HG03175 (cell line): ENCODE measurements at regions not wholly inside any gene's neighbourhood (a gene's known extent, or its start where the extent isn't known, plus 50 kb on each side); places are given as distances from the start of the nearest gene placed in this dataset.
"Not testable (repeated sequence)": the region's sequence is repeated elsewhere in the genome, so short reads cannot be mapped to it uniquely, and the experiment has no call there.

Experiments
- ATAC-seq: cut with Tn5 transposase; IDR thresholded peaks from one replicate; pipeline ENCODE4 v1.9.1; 2021; ENCODE audit warnings: mild to moderate bottlenecking, moderate library complexity; ENCODE audit not compliant: unreplicated experiment

DNA sequence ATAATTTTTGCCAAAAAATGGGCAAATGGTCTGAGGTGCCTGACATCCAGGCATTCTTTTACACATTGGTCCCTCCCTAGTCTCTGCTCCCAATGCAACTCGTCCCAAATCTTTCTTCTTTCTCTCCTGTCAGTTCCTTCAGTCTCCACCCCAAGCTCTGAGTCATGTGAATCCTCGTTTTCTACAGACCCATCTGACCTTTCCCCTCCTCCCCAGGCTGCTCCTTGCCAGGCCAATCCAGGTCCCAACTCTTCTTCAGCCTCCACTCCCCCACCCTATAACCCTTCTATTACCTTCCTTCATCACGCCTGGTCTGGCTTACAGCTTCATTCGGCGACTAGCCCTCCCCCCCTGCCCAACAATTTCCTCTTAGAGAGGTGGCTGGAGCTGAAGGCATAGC is 55.3 kb downstream of the BBS10 start:
- not testable (repeated sequence) for ATAC-seq

- not testable (repeated sequence) for ATAC-seq
Measured at GRCh38 chr12:76292305-76292704, 55.9 kb downstream of the BBS10 start.

GRCh38 chr12:76290963-76291859 is 57.0 kb downstream of the BBS10 start:
- no peak for ATAC-seq

DNA sequence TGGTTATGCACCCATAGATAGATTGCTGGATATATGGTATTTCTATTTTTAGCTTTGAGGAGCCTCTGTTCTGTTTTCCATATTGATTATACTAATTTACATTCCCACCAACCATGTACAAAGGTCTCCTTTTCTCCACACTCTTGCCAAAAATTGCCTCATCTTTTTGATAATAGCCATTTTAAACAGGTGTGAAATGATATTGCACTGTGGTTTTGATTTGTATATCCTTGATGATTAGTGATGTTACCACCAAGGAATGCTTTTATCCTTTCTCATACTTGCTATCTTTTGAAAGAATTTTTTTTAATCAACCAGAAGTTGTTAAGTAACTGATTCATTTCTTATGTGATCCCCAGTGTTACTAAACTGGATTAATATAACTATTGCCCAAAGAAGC is 60.0 kb downstream of the BBS10 start:
- no peak for ATAC-seq

- ATAC-seq, result no peak
Measured at GRCh38 chr12:76284816-76285750, 63.1 kb downstream of the BBS10 start.

DNA sequence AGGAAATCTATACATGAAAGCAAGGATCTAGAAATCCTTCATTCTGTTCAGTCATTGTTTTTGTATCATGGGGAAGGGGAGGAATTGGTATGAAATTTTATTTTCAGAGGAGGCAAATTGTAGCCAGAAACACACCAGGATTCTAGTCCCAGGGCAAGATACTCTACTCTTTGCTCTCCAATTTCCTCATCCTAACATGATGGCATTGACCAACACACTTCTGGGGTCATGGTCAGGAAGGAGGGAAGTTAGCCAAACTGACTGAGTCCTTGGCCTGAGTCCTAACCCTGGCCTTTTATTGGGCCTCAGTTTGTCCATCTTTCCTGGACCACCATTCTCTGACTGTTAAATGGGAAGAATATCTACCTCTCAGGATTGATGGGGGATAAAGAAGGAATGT is 65.5 kb downstream of the BBS10 start:
- no peak for ATAC-seq

GRCh38 chr12:76277480-76277879 is 70.7 kb downstream of the BBS10 start:
- no peak for ATAC-seq

DNA sequence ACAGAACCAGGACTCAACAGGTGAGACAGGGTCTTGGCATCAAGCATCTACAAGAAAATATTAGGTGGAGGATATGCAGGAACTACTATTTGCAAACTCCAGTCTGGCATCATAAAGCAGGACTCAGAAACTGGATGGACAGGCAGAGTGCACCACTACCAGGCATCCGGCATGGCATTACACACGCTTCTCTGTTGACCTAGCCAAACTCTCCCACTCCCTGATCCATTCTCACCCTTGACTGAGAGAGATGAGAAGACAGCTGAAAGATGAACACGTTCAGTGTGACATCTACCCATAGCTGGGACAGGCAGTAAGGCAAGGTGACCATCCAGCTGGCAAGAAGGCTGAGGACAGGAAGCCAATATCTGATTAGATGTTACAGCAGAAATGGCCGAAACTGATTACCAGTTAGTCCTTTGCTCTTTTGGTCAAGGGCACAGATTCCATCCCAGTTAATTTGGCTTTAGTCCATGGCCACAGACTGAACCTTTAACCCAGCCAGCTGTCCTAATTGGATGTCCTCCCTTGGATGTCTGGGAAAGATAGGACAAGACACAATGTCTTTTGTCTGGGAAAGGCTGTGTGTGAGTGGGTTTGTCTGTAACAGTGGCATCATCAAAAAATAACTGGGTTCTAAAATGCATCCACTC is 71.6 kb downstream of the BBS10 start:
- no peak for ATAC-seq

DNA sequence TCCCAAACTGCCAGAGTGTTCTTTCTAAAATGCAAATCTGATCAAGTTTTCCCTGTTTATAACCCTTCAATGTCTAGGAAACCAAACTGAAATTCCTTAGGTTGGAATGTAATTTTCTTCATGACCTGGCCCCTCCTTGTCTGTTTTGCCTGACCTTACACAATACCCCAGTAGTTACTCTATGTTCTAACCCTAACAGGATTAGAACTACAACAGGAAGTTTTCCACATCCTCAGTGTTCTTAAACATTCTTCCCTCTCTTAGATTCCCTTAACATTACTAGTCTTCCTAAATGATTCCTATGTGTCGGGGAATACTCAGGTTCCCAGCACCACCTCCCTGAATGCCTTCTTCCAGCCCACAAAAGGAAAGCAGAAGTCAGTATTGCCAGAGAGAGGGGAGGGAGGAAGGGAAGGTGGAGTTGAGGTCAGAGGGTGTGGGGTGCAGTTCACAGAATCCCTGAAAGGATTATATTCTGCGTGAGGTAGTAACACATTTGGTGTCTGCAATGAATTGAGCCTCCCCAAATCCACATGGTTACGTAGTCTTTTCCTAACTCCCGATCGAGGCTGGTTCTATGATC is 72.6 kb downstream of the BBS10 start:
- ATAC-seq, result no peak

DNA sequence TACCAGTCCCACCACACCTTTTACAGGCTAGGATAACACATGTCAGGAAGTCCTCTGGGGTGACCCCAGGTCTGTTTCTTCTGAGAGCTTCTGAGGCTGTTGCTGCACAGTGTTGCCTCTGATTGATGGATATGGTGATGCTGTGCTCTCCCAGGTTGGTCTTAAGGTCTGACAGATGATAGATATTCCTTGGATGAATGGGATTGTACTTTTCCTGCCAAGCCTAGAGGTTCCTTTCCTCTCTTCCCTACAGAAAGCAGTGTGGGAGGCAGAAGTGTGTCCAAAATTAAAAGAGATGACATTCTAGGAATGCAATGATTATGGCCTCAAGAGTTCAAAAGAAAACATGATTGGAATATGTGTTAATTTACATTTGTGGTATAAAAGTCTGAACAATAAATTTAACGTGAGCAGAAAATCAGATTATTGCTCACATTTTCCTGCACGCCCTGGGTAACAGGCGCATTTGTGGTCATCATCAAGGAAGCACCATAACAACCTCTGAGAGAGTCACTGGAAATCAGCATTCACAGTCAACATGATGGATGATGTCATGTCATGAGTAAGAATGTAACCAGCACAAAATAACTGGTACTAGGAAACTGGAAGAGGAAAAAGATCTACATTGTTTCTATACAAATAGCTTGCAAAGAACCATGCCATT is 73.7 kb downstream of the BBS10 start:
- no peak for ATAC-seq

- ATAC-seq, result no peak
Measured at GRCh38 chr12:76272287-76272686, 75.9 kb downstream of the BBS10 start.

- ATAC-seq, result no peak
Measured at GRCh38 chr12:76270657-76271358, 77.4 kb downstream of the BBS10 start.

DNA sequence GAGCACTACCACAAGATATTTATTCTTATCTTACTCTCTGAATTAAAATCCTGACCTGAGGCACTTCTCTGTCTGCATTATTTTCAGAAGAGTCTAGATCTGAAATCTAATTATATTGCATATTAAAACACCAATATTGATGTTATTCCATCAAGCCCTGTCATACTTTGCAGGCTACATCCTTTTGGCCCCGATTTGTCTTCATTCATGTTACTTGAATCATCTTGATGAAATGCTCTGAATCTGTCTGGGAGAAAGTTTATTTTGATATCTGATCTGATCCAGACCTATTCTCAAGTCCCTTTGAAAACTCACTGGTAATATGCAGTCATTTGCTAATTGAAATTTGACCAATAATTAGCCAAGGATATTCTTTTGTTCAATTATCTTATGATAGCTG is 79.9 kb downstream of the BBS10 start:
- ATAC-seq, result no peak

GRCh38 chr12:76266797-76267196 is 81.4 kb downstream of the BBS10 start:
- no peak for ATAC-seq

DNA sequence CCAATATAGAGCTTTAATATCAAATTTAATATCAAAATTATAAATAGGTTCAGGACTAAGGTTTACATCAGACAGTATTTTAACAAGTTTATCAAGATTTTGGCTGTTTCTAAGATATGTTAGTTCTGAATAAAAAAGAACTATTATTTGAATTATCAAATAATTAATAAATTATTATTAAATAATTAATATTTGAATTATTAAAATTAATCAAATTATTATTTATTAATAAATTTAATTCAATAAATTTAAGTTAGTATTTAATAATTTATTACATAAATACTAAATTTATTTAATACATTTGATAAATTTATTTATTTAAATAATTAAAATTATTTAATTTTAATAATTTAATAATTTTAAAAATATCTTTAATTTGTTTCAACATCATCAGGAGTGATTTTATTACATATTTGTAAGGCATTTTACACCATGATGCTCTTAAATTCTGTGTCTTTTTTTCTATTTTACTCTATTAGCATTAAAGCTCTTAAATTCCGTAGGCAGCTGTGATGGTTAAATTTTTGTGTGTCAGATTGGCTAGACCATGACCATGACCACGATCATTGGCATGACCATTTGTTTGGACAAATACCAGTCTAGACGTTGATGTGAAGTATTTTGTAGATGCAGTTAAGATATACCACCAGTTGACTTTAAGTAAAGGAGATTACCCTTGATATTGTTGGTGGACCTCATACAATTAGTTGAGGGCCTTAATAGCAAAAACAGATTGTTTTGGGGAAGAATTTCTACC is 82.6 kb downstream of the BBS10 start:
- ATAC-seq, result no peak

- no peak for ATAC-seq
Measured at GRCh38 chr12:76264611-76265012, 83.6 kb downstream of the BBS10 start.

- ATAC-seq, result no peak
Measured at GRCh38 chr12:76263696-76264095, 84.5 kb downstream of the BBS10 start.

- no peak for ATAC-seq
Measured at GRCh38 chr12:76260390-76260748, 87.8 kb downstream of the BBS10 start.
